Mucosa of gallbladder (tissue), 1 donor: ENCODE measurements at regions not wholly inside any gene's neighbourhood (a gene's known extent, or its start where the extent isn't known, plus 50 kb on each side); places are given as distances from the start of the nearest gene placed in this dataset.
"Not testable (repeated sequence)": the region's sequence is repeated elsewhere in the genome, so short reads cannot be mapped to it uniquely, and the experiment has no call there.

ENCODE experiments used
- DNase-seq: peaks from one replicate; pipeline ENCODE4 v3.0.0-alpha.2; 2020; ENCODE audit warnings: low spot score
- donor health status: DM: no; HTN: no; CAD: no.

DNA sequence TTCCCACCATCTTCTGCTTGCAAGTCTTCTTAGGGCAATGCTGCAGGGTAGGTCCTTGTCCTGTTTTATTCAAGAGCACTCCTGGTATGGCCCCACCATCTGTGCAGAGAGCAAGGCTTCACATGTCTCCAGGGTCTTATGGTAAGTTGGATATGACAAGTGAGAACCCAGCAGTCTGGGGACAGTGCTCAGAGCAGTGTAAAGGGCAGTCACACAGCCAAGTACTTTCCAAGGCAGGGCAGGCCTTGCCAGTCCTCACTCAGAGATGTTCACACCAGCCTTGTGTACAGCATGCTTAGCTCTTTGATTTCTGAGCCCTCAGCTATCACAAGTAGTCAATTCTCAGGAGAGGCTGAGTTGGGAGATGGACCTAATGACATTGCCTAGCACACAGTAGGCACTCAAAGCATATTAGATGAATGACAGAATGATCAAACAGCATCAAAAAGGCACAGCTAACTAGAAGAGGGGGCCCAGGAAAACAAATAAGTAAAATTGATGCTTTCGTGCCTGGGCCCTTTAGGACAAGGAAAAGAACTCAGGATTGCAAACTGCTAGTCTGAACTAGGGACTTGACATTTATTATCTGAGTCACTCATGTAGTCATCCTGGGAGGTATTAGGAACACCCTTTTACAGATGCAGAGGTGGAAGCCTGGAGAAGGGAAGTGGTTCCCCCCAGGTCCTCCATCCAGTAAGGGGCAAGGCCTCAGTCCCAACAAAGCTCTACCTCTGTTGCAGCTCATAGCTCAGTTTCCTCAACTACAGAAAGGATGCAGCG lies 86.7 kb upstream of the CTAGE1 start:
- DNase-seq: no peak

DNA sequence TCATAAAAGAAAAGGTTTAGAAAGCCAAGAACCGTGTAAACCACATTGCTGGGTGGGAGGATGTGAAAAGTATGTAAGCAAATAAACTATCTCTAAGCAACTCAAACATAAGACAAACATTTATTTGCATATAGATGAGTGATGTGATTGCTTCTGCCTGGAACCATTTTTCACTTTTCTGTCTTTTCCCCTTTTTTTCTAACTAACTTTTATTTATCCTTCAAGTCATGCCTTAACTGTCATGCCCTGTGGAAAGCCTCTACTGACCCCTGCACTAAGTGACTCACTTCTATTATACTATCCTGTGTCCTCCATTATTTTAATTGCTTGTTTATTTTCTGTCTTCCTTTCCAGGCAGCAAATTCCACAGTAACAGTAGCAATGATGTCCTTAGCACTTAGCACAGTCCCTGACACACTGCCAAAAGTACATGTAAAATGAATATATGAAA lies 87.5 kb upstream of the CTAGE1 start:
- no peak for DNase-seq

DNA sequence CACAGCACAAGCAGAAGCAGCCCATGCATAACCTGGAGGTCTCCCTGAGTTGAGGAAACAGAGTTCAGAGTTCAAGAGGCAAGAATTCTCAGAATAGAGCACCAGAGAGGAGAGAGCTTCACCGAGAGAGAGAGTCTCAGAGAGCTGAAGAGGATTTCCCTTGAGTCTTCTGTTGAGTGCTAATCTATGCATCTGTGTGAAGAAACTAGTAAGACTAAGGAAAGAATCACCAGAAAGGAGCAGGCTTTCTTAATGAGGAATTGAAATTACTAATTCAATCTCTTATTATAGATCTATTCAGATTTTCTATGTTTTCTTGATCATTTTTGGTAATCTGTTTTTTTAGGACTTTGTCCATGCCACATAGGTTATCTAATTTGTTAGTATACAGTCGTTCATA lies 89.3 kb upstream of the CTAGE1 start:
- no peak for DNase-seq

DNA sequence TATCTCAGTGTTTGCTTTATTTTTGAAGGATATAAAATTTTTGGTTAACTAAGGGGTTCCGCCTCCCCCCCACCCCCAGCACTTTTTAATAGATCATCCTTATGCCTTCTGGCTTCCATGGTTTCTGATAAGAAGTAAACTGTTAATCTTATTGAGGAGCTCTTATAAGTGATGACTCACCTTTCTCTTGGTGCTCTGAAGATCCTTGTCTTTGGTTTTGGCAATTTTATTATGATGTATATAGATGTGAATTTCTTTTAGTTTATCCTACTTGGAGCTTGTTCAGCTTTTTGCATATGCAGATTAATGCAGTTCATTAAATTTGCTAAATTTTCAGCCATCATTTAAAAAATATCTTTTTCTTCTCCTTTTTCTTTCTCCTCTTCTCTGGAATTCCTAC lies 91.7 kb upstream of the CTAGE1 start:
- DNase-seq: no peak

DNA sequence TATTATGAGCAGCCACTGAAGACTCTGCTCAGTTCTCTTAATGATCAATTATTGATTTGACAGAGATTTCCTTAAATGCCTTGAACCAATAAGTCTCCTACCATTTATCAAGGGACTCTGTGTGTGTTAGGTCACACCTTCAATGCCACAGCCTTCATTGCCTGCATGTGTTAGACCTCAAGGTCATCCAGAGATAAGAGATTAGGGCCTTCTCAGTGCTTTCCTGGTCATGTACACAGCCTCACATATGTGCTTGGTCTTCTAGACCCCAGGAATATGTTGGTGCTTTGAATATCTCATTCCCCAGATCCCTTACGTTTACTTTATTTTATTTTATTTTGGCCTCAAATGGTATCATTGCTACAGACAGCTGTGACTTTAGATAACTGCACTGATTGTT lies 93.0 kb upstream of the CTAGE1 start:
- DNase-seq: no peak

DNA sequence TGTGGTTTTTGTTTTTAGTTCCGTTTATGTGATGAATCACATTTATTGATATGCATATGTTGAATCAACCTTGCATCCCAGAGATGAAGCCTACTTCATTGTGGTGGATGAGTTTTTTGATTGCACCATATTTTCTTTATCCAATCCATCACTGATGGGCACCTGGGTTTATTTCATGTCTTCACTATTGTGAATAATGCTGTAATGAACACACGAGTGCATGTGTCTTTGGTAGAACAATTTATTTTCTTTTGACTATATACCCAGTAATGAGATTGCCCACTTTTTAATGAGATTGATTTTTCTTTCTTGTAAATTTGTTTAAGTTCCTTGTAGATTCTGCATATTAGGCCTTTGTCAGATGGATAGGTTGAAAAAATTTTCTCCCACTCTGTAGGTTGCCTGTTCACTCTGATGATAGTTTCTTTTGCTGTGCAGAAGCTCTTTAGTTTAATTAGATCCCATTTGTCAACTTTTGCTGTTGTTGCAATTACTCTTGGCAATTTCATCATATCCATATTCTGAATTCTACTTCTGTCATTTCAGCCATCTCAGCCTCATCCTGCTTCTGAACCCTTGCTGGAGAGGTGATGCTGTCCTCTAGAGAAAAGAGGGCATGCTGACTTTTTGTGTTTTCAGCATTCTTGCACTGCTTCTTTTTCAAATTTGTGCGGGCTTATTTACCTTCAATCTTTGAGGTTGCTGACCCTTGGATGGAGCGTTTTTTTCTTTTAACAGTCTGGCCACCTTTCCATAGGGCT lies 96.2 kb upstream of the CTAGE1 start:
- no peak for DNase-seq

DNA sequence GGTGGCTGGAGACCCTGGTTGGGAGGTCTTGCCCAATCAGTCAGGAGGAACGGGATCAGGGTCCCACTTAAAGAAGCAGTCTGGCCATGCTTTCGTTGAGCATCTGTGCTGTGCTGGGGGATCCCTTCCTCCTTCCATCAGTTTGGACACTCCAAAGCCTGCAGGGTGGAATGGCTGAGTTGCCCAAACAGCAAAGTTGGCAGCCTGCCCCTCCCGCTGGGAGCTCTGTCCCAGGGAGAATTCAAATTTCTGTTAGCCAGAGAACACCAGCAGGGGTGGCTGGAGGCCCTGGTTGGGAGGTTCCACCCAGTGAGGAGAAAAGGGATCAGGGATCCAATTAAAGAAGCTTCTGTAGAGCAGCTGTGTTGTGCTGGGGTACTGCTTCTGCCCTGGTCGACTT lies 96.9 kb upstream of the CTAGE1 start:
- no peak for DNase-seq

DNA sequence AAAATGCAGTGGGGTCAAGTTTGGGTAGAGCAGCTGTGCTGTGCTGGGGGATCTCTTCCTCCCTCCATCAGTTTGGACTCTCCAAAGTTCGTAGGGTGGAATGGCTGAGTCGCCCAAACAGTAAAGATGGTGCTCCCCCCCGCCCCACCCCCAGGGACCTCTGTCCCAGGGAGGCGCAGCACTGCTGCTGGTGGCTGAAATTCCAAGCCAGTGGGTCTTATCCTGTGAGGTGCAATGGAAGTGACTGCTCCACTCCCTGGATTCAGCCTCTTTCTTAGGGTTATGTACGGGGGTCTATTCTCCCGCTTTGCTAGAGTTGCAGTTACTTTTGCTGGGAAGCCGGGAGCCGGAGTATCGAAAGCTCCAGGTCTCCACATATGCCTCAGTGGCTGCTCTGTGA lies 97.5 kb upstream of the CTAGE1 start:
- DNase-seq: no peak

DNA sequence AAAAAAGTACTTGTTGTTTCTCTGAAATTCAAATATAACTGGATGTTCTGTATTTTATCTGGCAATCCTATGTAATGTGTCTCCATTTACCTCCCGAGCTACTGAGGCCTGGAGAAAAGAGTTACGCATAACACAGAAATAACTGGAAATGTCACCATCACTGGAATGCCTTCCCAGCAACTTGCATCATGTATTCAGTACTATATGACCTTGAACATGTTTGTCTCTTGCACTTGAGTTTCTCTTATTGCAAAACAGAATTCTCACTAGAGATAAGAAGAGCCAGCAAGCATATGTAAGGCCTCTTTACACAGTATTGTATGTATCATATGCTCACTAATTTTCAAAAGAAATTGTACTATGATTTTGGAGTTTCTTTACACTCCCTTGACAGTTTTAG lies 99.6 kb upstream of the CTAGE1 start:
- DNase-seq: no peak

DNA sequence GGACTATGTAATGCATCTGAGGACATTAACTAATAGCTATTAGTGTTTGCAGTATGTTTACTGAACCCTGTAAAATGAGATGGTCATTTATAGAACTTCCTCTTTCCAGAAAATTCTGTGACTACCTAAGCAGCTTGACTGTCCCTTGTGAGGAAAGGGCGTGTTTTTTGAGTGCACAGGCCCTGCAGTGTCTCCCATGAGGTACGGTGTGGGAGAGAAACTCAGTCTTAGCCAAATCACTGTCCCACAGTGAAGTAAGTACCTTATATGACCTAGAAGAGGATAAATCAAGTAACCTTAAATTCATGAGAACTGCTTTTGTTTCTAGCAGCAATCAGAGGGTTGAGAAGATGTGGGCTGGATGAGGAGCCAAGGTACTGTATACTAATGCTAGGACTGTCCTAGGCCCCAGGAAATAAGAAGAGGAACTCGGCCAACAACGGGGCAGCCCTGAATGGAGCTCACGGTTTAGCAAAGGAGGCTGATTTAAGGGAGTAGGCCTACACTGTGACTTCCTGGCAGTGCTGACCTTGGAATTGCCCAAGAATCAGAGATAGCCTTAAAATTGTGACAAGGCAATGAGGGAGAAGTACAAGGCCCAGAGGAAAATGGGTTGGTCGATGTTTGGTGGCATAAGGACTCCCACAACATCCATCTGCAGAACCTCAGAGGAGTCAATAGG lies 103.5 kb upstream of the CTAGE1 start:
- no peak for DNase-seq

DNA sequence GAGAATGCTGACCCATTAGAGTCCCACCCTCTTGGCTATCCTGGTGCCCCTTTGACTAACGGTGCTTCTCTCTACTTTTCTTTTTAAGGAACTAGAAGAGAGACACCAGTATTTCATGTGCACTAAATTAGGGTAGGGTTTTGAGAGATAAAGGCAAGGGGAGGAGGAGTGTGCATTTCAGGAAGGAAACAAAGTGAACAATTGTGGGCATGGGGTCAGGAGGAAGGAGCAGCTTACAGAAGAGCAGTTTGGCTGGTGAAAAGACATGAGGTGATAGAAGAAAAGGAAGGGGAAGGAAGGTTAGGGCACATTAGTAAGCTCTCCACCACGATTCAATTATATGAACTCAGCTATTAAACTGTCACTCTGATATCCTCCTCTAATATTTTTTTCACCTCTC lies 105.8 kb upstream of the CTAGE1 start:
- no peak for DNase-seq

DNA sequence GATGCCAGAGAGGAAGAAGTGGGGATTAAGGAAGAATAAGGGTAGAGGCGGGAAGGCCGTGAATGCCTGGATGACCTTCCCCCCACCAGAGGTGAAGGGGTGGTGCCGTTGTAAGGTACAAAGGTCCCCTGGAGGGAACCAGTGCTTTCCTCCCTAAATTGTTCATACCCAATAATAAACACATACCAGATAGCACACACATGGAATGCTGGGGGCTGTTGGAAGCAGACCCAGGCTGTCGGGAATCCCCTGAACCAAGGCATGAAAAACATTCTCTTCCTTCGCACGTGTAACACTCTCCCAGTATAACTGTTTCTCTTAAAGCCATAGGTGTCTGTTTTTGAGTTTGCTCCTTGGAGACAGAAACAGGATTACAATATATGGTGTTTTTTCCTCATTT lies 107.1 kb upstream of the CTAGE1 start:
- no peak for DNase-seq

DNA sequence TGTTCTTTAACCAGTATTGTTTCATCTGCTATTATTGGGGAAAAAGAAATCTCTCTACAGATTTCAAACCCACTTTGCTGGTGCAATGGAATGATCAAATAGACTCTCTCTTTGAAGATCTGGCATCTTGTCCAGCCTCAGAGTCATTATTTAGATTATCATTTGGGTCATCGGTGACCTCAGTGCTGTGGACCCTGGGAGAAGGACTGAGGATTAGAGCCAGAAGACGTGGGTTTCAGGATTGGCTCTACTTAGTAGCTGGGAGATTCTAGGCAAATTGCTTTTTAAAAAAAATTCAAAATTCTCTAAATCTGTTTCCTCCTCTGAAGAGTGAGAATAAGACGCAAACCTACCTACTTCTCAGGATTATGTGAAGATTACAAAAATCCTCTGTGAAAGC lies 107.6 kb upstream of the CTAGE1 start:
- no peak for DNase-seq

DNA sequence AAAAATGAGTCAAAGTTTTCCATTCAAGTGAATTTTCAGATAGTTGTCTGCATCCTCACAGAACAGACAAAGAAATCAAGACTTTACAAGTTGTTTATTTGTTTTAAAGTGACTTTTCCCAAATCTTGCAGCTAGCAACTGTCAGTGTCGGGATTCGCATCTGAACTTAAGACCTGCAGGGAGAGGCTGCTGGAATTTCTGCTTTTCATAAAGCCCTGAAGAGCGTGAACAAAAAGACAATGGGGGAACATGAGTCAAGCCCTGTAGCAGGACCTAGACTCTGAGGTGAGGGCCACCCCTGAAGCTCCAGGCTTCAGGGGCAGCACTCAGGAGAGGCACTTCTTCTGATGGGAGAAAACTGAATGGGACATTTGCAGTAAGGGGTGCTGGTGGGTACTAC lies 108.2 kb upstream of the CTAGE1 start:
- no peak for DNase-seq

DNA sequence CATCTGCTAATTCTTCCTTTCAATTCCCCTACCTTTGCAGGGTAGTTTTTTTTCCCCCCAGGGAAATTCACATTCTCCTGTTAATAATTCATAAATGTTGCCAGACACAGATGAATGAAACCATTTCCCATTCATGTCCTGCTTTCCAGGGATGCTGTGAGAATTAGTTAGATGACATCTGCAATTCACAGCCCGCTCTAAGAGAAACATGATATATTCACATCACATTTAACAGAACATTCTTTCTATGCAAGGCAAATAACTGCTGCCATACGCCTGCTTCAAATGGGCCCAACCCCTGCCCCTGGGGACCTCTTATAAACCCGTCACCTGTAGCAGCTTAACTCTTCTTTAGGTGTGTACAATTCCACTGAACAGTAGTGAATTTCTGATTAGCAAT lies 110.6 kb upstream of the CTAGE1 start:
- DNase-seq: no peak

DNA sequence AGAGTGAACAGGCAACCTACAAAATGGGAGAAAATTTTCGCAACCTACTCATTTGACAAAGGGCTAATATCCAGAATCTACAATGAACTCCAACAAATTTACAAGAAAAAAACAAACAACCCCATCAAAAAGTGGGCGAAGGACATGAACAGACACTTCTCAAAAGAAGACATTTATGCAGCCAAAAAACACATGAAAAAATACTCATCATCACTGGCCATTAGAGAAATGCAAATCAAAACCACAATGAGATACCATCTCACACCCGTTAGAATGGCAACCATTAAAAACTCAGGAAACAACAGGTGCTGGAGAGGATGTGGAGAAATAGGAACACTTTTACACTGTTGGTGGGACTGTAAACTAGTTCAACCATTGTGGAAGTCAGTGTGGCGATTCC lies 117.0 kb upstream of the CTAGE1 start:
- not testable (repeated sequence) for DNase-seq

DNA sequence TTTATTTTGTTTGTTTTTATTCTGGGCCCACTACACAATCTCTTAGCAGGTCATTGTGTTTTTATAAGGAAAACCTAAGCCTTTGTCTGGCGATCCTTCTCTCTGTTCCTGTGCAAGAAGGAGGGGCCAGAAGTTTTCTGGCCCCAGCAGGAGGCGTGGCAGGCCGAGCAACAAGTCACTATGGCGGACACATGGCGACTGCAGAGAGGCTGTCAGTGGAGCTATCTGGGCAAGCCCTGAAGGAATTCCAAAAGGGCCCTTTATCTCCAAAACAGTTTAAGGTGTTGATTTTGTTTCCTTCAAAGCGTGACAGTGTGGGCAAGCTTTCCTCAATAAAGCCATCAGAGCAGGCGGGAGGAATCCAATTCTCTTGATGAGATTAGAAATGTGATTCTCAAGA lies 118.8 kb upstream of the CTAGE1 start:
- DNase-seq: no peak

DNA sequence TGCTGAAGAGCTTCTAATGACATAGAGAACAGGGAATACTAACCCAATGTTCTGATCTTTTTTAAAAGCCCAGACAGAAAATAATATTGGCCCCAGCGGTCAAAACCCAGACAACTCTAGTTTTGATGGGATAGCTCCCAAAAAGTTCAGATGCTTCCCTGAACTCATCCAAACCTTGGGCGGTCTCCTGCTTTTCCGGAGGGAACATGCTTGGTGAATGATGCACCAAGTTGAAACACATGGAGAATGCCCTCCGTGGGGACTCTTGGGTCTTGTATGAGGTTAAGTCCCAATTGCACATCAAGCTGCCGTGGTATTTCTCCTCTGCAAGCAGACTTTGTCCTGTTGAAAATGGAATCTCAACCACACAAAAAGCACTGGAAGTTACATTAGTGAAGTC lies 120.7 kb upstream of the CTAGE1 start:
- no peak for DNase-seq

DNA sequence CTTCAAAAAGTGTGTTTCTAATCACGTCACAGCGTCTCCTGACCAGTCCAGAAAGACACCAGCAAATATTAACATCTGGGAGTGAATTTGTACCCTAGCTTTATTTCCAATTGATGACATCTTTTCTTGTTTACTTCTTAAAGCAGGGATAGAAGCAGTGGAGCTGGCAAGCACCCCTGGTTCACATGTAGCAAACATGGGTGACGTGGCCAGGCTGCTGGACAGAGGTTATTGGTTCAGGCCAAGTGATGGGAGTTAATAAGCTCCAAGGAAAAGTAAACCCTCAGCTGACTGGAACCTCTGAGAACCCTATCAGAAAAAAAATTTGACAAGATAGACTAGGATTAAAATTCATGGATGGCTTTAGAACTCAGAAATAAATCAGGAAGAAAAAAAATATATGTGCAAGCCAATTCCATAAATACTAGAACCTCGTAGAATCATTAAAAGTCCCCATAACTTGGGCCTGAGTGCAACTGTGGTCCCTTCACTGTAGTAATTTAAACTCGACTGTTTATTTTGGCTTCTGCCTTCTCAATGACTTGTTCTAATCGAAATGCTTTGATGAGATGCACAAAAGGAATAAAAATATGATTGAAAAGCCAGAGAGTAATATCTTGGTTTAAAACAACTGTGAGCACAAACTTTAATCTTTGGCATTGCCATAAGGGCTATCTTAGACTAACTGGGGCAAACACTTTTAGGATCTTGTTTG lies 121.5 kb upstream of the CTAGE1 start:
- DNase-seq: no peak

DNA sequence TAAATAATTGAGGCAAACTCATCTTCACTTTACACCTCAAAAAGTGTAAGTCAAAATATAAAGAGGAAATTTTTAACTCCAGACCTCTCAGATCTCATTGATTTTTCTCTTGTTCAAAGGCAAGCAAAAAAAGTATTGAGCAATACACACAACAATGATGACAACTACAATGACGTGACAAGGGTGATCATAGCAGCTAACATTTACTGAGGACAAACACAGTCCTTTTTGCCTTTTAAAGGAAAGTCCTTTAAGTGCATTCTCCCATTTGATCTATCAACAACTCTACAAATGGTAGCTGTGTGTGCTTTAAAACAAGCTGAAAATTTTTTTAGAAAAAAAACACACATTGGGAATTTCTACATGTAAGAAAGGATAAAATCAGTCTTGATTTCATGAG lies 123.5 kb upstream of the CTAGE1 start:
- DNase-seq: no peak

DNA sequence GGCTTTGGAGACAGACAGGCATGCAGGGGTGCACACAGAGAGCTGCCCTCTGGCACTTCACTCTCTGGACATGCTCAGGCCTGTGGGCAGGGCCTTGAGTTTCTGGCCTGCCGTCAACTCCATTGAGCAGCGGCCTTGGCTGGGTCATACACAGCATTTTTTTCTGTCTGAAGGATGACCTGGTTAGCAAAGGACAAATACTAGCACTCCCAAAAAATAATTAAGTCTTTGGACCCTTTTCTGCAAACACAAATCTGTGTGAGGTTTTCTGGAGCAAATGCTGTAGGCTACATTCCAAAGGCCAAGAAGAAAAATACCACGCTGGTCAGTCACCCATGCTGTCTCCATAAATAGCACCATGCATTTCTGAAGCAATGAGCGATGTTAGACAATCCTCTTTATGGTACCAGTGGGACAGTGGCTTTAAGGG lies 124.7 kb upstream of the CTAGE1 start:
- peak; percentile 16 for DNase-seq

DNA sequence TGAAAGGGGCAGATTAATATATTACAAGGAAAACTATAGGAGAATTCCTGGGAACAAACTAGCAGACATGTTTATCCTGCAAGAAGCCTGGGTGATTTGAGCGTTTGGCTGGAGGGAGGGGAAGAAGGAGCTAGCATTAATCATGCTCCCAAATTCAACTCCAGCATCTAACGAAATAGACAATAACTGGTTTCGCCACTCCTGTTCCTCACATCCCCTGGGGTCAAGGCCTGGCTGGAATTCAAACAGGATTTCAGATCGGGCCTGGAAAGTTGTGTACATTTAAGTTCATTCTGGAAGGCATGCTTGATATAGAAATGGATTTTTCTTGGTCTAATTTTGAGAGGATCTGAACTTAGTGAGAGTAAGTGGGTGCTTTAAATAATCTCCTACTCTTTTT lies 126.1 kb upstream of the CTAGE1 start:
- no peak for DNase-seq
